Fibroblast of mammary gland (primary cell): ENCODE measurements at regions not wholly inside any gene's neighbourhood (a gene's known extent, or its start where the extent isn't known, plus 50 kb on each side); places are given as distances from the start of the nearest gene placed in this dataset.
"Not testable (repeated sequence)": the region's sequence is repeated elsewhere in the genome, so short reads cannot be mapped to it uniquely, and the experiment has no call there.

Experiments
- DNase-seq: peaks from one replicate; pipeline ENCODE4 v3.0.0-alpha.2; 2010; ENCODE audit warnings: low read depth
- H3K4me3 ChIP-seq: 2 replicates; pipeline ENCODE4 v1.5.1; 2011; ENCODE audit warnings: low read depth, mild to moderate bottlenecking, low read length, moderate library complexity; ENCODE audit not compliant: control insufficient read depth
- CTCF ChIP-seq: conservative IDR thresholded peaks from 2 replicates; pipeline ENCODE4 v1.5.1; 2011; ENCODE audit warnings: low read depth, low read length, inconsistent platforms; ENCODE audit not compliant: control insufficient read depth, insufficient read depth

- DNase-seq: peak; percentile 29
- peak overlapping the region; percentile 54 for H3K4me3 ChIP-seq
Measured at GRCh38 chr7:32727483-32728411, 163.8 kb downstream of the KBTBD2 start.

- not testable (repeated sequence) for H3K4me3 ChIP-seq, DNase-seq
Measured at GRCh38 chr7:32722837-32723236, 168.7 kb downstream of the KBTBD2 start.

- no peak for TF ChIP-seq CTCF
- no peak overlapping the region for H3K4me3 ChIP-seq
- DNase-seq: no peak
Measured at GRCh38 chr7:32694182-32694581, 197.4 kb downstream of the KBTBD2 start.

GRCh38 chr7:32691965-32692815 lies 196.9 kb downstream of the AVL9 start:
- peak; percentile 64 for DNase-seq
- H3K4me3 ChIP-seq: not testable (repeated sequence)
- TF ChIP-seq CTCF: peak; percentile 2

GRCh38 chr7:32688092-32688491 lies 192.8 kb downstream of the AVL9 start:
- not testable (repeated sequence) for DNase-seq

GRCh38 chr7:32681174-32681518 lies 185.9 kb downstream of the AVL9 start:
- no peak overlapping the region for H3K4me3 ChIP-seq
- DNase-seq: no peak
- TF ChIP-seq CTCF: no peak

More at GRCh38 chr7:32688092-32688491, 192.8 kb downstream of the AVL9 start:
- H3K4me3 ChIP-seq: not testable (repeated sequence)

GRCh38 chr7:32680259-32681173 lies 185.2 kb downstream of the AVL9 start:
- no peak for TF ChIP-seq CTCF
- no peak overlapping the region for H3K4me3 ChIP-seq
- DNase-seq: peak; percentile 86

- H3K4me3 ChIP-seq: no peak overlapping the region
- DNase-seq: no peak
- no peak for TF ChIP-seq CTCF
Measured at GRCh38 chr7:32679192-32679591, 183.9 kb downstream of the AVL9 start.
